ENCODE measurements at regions not wholly inside any gene's neighbourhood (a gene's known extent, or its start where the extent isn't known, plus 50 kb on each side); places are given as distances from the start of the nearest gene placed in this dataset.

DNA sequence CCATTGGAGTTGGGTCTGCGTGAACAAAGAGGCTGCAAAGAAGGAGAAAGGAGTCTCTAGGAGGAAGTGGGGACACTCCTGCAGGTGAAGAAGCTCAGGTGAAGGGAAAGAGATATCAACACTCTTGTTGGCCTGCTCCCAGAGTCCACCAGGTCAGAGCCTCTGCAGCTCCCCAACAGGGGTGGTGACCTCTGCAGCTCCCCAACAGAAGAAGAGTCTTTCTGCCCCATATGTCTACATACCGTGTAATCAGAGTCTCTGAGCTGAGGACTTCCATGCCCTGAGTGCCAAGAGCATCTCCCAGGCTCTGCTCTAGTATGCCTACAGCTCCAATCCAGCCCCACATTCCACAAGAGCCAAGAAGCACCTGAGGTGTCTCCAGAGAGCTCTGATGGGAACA, 67.4 kb upstream of the TRPC7 start:
- no peak for DNase-seq
- no peak for ATAC-seq

GRCh38 chr5:136430081-136430480, 64.7 kb upstream of the TRPC7 start:
- intact Hi-C loops (cut with DNase I), result no loop called here
- Histone ChIP-seq H3K27me3 (no peaks in the 10 kb centered on the region), H3K27ac (no peak overlapping the region), H3K36me3 (no peaks in the 10 kb centered on the region), H3K4me3 (no peak overlapping the region), H3K9me3 (no peaks in the 10 kb centered on the region), H3K4me1 (no peaks in the 10 kb centered on the region)
- no peak for TF ChIP-seq CTCF (IDR thresholded peaks at IDR 0.05)
- no peak for ATAC-seq
- DNase-seq, result no peak

More for the DNA sequence above, 67.4 kb upstream of the TRPC7 start:
- no peak overlapping the region for H3K27ac ChIP-seq
- no peaks in the 10 kb centered on the region for H3K36me3 ChIP-seq
- no peaks in the 10 kb centered on the region for H3K9me3 ChIP-seq
- no peak for TF ChIP-seq CTCF (IDR thresholded peaks at IDR 0.05)
- no peak overlapping the region for H3K4me3 ChIP-seq
- no peaks in the 10 kb centered on the region for H3K4me1 ChIP-seq
- H3K27me3 ChIP-seq, result no peaks in the 10 kb centered on the region
- intact Hi-C loops (cut with DNase I), result no loop called here

DNA sequence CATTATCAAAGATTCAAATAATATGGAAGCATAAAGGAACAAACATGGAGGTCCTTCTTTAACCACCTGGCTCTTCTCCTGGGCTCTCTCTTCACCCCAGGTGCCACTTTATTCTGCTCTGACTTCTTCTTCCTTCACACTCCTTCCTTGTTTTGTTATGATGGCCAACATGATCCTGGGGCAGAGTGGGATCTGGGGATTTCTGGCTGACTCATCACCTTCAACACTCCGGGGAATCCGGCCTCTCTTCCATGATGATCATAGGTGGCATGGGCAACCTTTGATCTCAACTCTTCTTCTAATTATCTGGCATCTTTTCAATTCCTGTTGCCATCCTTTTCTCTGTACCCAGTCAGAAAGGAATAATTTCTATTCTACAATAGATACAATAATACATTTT, 62.1 kb upstream of the TRPC7 start:
- no peaks in the 10 kb centered on the region for H3K4me1 ChIP-seq
- no peaks in the 10 kb centered on the region for H3K9me3 ChIP-seq
- DNase-seq, result no peak
- no peaks in the 10 kb centered on the region for H3K36me3 ChIP-seq
- intact Hi-C loops (cut with DNase I), result no loop called here
- H3K27me3 ChIP-seq, result no peaks in the 10 kb centered on the region
- H3K4me3 ChIP-seq, result no peak overlapping the region
- no peak overlapping the region for H3K27ac ChIP-seq
- ATAC-seq, result no peak
- no peak for TF ChIP-seq CTCF (IDR thresholded peaks at IDR 0.05)

DNA sequence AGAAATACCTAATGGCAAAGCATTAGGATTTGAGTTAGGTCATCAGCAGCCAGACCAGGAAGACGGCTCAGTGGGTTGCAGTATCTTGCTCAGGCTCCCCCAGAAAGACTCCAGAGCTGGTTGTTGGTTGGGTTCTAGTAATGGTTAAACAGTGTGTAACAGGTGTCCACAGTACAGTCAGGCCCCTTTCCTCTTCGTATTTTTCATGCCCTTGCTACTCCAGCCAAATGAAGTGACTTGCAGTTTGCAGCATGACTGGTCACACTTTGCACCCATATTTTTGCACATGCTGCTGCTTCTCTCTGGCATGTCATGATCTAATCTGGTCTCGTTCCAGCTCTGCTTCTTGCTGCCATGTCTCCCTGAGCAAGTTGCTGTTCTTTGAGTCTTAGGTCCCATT, 60.6 kb upstream of the TRPC7 start:
- Histone ChIP-seq H3K9me3 (no peaks in the 10 kb centered on the region), H3K4me3 (no peak overlapping the region), H3K4me1 (no peaks in the 10 kb centered on the region), H3K27me3 (no peaks in the 10 kb centered on the region), H3K27ac (no peak overlapping the region), H3K36me3 (no peaks in the 10 kb centered on the region)
- intact Hi-C loops (cut with DNase I), result no loop called here
- TF ChIP-seq CTCF (IDR thresholded peaks at IDR 0.05), result no peak
- no peak for ATAC-seq
- no peak for DNase-seq

- Histone ChIP-seq H3K4me1 (no peaks in the 10 kb centered on the region), H3K27ac (no peak overlapping the region), H3K9me3 (no peaks in the 10 kb centered on the region), H3K4me3 (no peak overlapping the region), H3K27me3 (no peaks in the 10 kb centered on the region), H3K36me3 (no peaks in the 10 kb centered on the region)
- ATAC-seq (peak; percentile 91), DNase-seq (peak; percentile 22 to 83 (median 58))
- intact Hi-C loops (cut with DNase I), result no loop called here
- peak; percentile 45 to 64 for TF ChIP-seq CTCF (IDR thresholded peaks at IDR 0.05)
Observed at GRCh38 chr5:136424835-136425584, 59.7 kb upstream of the TRPC7 start.

All from left lung (tissue), 4 donors.